Breast epithelium (tissue), 3 donors: ENCODE measurements at regions not wholly inside any gene's neighbourhood (a gene's known extent, or its start where the extent isn't known, plus 50 kb on each side); places are given as distances from the start of the nearest gene placed in this dataset.

Source experiments
- POLR2A ChIP-seq: fragments of 450-650 bp; IDR thresholded peaks from one replicate; pipeline ENCODE4 v1.6.1; 2016; ENCODE audit warnings: antibody characterized with exemption, mild to moderate bottlenecking, moderate library complexity
- POLR2AphosphoS5 ChIP-seq, 3 donors: sonication (generic); formaldehyde crosslinking; IDR thresholded peaks; one replicate each; pipeline ENCODE4 v1.6.1; 2017; ENCODE audit warnings: antibody characterized with exemption in 3 of 3
- TF ChIP-seq, protein P1 (sequence below), 3 donors: fragments of 450-650 bp; IDR thresholded peaks; one replicate each; pipeline ENCODE4 v1.5.1; 2016 to 2017; ENCODE audit warnings: antibody characterized with exemption in 3 of 3, mild to moderate bottlenecking in 3 of 3, moderate library complexity in 3 of 3

DNA sequence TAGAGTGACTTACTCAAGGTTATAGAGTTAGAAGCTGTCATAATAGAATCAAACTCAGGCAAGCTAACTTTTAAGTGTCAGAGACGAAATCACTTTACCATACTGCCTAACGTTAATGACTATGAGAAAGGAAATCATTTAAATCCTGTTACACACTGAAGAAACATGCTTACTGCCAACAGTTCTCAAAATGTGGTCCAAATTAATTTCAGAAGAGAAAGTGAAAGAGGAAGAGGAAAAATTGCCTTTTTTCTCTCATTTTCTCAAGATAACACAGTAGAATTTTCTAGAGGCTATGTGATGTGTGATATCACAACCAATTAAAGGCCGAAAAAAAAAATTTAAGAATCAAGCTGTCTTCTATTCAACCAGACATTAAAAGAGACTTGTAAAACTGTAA is 1362.7 kb upstream of the CHAC2 start:
- TF ChIP-seq, protein P1, sequence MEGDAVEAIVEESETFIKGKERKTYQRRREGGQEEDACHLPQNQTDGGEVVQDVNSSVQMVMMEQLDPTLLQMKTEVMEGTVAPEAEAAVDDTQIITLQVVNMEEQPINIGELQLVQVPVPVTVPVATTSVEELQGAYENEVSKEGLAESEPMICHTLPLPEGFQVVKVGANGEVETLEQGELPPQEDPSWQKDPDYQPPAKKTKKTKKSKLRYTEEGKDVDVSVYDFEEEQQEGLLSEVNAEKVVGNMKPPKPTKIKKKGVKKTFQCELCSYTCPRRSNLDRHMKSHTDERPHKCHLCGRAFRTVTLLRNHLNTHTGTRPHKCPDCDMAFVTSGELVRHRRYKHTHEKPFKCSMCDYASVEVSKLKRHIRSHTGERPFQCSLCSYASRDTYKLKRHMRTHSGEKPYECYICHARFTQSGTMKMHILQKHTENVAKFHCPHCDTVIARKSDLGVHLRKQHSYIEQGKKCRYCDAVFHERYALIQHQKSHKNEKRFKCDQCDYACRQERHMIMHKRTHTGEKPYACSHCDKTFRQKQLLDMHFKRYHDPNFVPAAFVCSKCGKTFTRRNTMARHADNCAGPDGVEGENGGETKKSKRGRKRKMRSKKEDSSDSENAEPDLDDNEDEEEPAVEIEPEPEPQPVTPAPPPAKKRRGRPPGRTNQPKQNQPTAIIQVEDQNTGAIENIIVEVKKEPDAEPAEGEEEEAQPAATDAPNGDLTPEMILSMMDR (IDR thresholded peaks at IDR 0.05): no peak
- TF ChIP-seq POLR2A (no peak), POLR2AphosphoS5 (IDR thresholded peaks at IDR 0.05) (no peak)
